GM18868 (cell line): ENCODE measurements at regions not wholly inside any gene's neighbourhood (a gene's known extent, or its start where the extent isn't known, plus 50 kb on each side); places are given as distances from the start of the nearest gene placed in this dataset.
"Not testable (repeated sequence)": the region's sequence is repeated elsewhere in the genome, so short reads cannot be mapped to it uniquely, and the experiment has no call there.

ENCODE experiments used
- ATAC-seq: cut with Tn5 transposase; IDR thresholded peaks from one replicate; pipeline ENCODE4 v1.9.1; 2021; ENCODE audit warnings: mild to moderate bottlenecking, moderate library complexity; ENCODE audit not compliant: unreplicated experiment

DNA sequence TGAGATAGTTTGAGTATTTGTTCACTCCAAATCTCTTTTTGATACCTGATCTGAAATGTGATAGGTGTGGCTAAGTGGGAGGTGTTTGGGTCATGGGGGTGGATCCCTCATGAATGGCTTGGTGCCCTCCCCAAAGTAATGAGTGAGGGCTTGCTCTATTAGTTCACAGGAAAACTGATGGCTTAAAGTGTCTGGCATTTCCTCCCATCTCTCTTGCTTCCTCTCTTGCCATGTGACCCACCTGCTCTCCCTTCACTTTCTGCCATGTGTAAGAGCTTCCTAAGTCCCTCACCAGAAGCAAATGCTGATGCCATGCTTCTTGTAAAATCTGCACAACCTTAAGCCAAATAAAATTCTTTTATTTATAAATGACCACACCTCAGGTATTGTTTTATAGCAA is 61.1 kb downstream of the MAD2L1 start:
- ATAC-seq = no peak

DNA sequence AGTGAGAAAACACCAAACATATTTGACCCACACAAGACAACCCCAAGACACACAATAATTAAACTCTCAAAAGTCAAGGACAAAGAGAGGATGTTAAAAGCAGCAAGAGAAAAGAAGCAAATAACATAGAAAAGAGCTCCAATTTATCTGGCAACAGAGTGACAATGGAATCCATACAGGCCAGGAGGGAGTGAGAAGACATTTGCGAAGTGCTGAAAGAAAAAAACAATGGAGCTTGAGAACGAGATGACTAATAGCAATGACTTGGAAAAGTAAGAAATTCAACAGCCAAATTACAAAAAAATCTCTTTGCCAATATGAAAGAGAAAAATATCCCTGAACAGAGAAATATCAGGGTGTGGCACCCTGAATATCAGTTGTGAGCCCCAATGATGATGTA is 61.6 kb downstream of the MAD2L1 start:
- ATAC-seq = no peak

DNA sequence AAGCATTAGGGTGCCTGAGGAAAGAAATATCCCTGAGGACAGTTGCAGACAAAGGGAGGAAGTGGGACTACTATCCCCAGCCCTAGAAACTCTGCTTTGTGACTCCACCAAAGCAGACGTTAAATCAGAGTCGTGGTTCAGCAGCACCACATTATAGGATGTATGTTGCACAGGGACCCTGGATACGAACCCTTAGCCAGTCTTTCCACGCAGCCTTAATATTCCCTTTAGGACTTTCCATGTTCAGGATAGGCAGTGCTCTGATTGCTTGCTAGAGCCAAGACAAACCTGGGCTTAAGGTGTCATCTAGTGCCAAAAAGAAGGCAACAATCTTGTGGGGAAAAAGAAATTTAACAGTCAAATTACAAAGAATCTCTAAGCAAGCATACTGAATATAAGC is 62.6 kb downstream of the MAD2L1 start:
- ATAC-seq = no peak

DNA sequence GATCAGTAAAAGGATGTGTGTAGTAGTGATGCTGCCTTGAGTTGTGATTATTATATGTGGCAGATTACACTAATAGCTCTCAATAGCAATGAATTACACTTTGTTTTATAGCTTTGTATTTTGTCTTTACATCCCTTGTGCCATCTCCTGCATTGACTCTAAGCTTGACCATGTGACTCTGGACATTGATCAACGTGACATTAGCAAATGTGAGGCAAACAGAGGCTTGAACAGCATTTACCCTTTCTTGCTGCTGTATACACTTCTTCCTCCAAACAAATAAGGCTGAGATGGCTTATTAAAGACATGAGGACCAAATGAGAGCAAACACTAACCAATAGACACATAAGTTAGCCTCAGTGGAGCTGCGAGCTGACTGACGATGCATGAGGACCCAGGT is 63.5 kb downstream of the MAD2L1 start:
- no peak for ATAC-seq

DNA sequence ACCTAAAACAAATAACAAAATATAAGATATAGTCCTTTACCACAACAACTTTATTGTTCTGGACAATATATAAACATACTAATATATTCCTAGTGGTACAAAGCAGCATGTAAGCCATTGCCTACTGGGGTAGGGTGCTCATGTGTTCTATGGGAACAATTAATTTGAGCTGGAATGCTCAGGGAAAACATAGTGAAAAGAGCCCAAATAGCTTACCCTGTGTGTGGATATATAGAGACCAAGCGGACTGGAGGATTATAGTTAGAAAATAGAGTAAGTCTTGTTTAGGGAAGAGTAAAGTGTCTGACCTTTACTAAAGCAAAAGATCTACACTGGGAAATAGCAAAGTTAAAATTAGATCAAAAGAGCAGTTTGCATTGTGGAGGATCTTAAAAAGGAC is 64.8 kb downstream of the MAD2L1 start:
- ATAC-seq = no peak

DNA sequence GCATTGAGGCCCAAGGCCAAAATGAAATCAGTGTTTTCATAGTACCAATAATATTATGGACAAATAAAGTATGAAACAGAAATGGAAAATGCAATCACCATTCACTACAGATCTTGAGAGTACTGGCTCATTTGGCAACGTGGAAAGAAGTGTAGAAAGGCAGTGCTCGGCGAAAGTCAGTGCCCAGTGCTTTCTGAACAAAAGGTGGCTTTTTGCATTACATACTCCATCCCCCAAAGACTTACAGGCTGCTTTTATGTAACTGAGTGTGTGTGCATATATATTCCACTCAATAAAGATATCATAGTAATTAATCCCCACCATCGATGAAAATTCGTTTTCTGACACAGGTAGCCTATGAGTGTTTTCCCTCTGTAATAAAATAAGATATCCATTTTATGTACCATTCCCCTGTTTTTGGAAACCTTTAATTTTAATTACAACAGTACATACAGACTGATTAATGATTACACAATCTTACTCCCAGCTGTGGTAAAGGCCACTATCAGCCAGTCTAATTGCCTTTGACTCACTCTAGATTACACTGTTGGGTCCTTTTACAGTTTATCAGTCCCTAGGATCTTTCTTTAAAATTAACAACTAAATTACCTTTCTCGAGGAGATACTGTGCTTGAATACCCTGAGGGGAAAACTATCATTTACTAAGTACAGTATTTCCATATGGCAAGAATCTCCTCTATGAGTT is 65.9 kb downstream of the MAD2L1 start:
- no peak for ATAC-seq

DNA sequence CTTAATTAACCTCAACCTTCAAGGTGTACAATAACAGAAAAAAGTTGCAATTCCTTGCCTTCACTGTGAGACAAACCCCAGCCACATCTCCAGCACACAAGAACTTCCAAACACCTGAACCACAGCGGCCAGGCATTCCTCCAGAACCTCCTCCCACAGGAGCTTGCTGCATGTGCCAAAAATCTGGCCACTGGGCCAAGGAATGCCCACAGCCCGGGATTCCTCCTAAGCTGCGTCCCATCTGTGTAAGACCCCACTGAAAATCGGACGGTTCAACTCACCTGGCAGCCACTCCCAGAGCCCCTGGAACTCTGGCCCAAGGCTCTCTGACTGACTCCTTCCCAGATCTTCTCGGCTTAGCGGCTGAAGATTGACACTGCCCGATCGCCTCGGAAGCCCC is 70.6 kb downstream of the MAD2L1 start:
- not testable (repeated sequence) for ATAC-seq

DNA sequence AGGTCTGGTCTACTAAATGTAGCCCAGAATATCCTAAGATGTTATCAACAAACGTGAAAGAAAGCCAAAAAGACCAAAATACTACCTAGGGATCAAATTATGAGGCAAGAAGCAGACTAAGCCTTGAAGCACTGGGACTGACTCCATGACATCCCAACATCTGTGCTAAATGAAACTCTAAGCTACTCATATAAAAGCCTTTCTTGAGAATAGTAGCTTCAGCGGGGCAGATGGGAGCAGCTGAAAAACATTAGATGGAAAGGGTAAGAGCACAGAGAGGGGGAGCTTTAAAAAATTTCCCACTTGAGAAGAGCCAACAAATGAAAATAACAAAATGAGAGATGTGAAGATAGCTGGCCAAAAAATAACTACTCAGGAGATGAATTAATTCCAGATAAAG is 81.7 kb downstream of the MAD2L1 start:
- no peak for ATAC-seq

DNA sequence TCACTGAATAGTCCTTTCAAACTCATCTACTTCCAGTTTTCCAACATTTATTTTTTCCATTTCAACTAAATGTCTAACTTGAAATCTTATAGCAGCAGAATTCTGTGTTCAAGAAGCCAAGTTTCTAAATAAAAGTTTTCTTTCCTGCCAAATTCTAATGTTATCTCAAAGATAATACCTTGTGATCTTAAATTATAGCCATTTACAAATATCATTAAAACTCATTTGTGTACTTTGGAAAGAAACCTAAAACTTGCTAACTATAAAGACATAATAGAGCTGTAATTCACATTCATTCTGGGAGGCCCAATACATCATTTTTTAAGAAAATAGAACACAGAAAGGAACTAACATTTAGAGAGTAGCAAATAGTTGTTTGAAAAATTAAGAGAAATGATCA is 83.9 kb downstream of the MAD2L1 start:
- ATAC-seq = no peak

DNA sequence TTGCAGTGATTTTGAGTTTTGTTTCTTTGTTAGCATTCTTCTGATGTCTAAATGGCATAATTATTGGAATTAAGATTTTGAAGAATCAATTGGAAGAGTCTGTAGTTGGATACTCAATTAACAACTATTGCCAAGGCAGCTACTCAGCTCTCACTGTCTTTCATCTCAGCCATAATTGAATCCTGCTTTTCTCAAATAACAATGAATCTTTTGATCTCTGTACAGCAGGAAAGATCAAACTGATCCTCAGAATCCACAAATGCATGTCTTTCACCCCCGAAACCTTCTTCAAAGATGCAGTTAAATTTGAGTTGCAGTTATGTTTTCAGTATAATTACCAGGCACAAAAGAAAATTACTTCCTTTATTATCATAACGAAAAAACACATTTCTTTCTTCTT is 86.2 kb downstream of the MAD2L1 start:
- ATAC-seq = no peak

DNA sequence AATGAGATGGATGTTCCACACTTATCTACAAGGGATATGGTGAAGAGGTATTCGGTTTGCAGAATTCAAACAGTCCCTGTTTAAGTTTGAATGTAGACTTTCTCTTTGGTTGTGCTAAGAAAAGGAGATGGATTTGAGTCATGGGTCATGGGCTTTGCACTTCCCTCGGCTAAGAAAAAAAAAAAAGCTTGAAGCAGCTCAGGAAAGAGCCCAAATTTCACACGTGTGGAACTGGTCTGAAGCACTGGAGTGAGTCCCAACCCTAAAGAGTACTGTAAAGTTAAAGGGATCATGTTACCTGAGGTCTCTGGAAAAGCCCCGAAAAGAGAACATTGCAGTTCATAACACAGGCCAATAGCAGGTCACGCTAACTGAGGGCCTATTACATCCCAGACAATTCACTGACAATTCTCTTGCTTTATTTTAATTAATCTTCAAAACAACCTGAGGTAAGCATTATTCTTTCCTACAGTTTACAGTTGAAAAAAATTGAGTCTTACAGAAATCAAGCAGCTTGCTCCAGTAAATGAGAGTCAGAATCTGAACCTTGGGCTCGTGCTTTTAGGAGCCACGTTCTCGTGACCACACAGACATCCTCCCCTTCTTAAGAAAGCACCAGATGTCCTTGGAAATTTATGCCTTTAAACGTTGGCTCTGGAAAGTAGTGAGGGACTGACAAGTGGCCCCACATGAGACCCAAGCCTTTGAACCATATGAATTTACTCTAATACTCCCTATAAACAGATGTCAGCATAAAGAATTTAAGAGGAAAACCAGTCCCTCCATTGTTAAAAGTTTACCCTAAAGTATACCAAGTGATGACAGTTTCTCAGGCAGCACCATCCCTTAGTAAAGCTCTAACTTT is 89.3 kb downstream of the MAD2L1 start:
- ATAC-seq = no peak

DNA sequence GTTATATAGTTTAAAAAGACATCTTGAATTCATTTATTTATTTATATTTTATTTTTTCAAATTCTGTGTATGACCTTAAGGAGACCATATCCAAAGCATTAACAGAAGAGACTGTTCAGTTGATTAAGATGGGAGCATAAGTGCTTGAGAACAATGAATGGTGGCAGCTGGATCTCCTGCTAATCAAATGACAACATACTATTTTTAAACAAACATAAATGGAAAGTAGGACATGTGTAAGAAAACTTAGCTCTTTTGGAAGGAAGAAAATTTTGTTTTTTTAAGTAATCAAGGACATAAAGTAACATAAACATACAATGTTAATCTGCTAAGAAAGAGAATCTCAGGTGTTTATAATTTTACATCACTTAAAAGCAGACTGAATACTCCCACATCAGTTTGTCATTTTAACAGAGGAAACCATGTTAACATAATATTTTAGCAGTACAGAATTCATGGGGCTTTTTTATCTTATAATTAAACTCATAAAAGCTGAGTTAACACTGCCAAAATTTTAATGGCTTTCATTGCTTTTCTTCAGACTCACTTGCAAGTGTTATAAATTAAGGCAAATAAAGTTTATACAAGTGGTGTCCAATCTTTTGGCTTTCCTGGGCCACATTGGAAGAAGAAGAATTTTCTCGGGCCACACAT is 95.1 kb downstream of the MAD2L1 start:
- no peak for ATAC-seq

DNA sequence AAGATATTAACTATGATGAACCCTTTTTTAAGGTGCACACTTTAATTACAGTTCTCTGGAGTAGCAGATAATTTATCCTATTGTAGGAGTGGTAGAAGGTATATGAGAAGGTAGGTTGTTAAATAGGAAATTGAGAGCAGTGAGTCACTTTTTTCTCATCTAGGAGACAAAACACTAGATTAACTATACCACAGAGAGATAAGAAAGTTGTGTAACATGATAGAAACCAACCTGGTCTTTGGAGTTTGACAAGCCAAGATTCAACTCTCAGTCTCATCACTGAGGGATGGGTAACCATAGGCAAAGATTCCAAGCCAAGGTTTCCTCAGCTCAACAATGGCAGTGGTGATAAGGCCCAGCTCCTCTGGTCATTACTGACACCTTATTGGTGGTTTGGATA is 104.0 kb downstream of the MAD2L1 start:
- no peak for ATAC-seq

DNA sequence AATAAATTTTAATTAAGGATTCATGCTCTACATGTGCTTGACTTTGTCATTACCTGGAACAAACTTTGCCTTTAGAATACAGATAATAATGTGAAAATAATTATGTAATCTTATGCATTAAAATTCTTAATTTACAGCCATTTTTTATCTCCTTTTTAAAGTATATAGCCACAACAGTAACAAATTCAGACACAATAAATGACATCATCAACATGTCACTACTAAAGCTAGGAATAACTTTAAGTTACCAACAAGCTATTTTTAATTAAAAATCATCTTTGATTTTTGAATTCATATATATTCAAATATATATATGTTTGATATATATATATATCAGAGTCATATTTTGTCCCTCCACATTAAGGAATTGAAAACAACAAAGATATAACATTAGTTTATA is 107.7 kb downstream of the MAD2L1 start:
- ATAC-seq = no peak

DNA sequence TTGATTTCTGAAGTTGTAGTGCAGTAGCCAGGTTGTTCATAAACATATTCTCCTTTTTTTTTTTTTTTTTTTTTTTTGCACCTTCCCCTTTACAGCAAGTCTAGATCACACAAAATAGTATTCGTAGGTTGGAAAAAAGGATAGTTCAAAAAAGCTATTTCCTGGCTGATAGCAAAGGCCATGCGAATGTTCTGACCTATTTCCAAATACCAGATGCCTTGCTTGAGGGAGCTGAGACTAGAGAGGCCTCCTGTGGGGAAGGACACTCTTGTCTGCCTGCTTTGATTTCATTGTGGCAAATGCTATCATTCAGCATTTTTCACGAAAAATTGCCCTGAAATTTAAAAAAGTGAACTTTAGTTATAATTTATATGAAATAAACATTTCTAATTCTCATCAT is 111.4 kb downstream of the MAD2L1 start:
- ATAC-seq = no peak

DNA sequence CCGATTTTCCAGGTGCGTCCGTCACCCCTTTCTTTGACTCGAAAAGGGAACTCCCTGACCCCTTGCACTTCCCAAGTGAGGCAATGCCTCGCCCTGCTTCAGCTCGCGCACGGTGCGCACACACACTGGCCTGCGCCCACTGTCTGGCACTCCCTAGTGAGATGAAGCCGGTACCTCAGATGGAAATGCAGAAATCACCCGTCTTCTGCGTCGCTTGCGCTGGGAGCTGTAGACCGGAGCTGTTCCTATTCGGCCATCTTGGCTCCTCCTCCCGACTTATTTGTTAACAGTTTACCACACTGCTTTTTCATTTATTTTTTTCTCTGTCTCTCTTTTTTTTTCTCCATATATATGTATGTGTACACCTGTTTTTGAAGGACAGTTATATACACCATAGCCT is 112.2 kb downstream of the MAD2L1 start:
- ATAC-seq = not testable (repeated sequence)

DNA sequence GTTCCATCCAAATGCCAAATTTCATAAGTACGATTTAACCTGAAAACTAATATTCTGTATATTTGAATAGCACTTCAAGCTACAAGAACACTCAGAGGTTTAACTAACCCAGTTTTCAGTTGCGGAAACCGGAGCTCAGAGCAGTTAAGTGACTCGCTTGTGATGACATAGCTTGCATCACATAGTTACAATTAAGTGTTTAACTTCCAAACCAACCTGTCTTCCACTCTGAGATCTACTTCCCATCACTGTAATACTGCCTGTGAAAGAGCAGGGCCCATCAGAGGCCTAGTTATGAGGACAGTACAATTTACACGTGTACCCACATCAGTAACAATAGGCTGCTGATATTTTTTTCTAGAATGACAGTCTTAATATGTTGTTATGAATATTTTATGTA is 120.3 kb downstream of the MAD2L1 start:
- no peak for ATAC-seq

DNA sequence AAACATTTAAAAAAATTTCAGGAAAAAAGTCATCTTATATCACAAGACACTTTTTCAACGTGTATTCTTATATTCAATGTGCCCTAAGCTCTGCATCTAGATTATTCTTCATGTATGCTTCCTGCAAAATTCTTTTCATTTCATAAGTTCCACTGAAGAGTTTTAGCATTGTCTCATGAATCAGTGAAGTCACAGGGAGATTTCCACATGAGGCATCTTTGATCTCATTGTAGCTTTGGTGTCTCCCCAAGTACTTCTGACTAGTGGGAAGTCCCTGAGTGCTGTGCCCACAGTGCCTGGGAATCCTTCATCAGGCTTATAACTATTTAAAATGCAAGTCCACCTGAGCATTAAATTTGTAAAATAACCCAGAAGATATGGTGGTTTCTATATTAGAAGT is 123.8 kb downstream of the MAD2L1 start:
- ATAC-seq = no peak

DNA sequence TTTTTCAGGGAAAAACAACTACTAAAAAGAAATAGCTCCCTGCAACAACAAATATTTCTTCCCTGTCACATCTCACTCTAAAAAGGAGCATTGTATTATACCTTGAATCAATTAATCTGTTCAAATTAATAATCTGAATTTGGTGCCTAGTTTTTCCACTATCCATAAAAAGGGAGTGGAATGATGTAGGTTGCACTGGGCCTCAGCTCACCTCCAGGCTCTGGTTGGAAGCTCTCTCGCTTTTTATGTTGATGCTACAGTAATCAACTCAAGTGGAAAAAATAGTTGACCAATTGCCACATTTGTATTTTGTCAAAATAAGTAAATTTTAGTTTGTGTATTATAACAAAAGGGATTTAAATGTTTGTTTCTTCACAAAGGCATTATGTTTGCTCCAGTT is 126.1 kb downstream of the MAD2L1 start:
- no peak for ATAC-seq

DNA sequence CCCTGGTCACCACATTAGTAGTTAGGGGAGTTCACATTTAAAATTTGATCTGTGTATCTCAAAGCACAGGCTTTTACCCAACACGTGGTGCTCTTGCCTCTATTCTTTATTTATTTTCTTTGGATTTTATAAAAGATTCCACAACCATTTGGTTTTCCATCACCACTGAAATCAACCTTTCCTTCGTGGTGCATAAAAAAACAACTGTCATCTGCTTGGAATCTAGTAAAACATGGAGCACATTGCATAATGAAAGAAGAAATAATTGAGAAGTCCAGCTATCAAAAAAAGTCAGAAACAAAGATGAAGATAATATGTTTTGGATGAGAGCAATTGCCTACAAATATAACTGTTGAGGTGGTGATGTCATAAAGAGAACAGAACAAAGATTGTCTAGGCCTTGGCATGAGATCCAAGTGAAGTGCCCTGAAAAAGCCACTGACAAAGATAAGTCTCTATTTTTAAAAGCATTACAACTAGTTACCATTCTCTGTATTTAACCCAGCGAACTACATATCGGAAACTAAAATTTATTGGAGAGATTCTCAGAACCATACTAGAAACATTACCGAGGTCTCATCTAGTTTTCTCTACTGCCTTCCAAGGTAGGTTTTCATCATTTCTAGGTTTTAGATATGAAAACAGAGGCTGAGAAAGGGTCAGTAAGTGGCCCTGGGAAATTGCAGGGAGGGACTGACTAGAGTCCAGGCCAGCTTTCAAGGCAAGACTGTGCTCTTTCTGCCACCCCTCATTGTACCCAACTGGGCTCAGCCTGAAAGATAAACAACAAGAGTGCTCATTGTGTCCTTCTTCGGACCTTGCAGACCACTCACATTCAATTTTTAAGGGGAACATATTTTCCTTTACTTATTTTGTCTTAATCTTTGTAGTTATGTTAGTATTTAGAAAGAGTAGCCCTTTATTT is 127.3 kb downstream of the MAD2L1 start:
- no peak for ATAC-seq

DNA sequence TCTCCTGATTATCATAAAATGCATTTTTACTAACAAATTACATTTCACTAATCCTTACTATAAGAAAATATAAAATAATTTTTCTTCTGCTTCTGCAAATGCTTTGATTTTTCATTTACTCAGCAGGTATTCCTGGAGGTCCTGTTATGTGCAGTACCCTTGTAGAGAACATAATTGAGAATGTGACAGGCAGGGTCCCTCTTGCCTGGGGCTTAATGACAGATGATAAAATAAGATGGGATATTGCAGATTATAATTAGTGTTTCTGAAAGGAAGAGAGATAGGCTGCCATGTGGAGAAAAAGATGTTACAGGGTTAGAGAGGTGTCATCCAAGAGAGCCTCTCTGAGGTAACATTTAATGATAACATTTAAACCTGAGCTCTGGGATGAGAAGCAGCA is 128.9 kb downstream of the MAD2L1 start:
- no peak for ATAC-seq
